ENCODE measurements at regions not wholly inside any gene's neighbourhood (a gene's known extent, or its start where the extent isn't known, plus 50 kb on each side); places are given as distances from the start of the nearest gene placed in this dataset.

DNA sequence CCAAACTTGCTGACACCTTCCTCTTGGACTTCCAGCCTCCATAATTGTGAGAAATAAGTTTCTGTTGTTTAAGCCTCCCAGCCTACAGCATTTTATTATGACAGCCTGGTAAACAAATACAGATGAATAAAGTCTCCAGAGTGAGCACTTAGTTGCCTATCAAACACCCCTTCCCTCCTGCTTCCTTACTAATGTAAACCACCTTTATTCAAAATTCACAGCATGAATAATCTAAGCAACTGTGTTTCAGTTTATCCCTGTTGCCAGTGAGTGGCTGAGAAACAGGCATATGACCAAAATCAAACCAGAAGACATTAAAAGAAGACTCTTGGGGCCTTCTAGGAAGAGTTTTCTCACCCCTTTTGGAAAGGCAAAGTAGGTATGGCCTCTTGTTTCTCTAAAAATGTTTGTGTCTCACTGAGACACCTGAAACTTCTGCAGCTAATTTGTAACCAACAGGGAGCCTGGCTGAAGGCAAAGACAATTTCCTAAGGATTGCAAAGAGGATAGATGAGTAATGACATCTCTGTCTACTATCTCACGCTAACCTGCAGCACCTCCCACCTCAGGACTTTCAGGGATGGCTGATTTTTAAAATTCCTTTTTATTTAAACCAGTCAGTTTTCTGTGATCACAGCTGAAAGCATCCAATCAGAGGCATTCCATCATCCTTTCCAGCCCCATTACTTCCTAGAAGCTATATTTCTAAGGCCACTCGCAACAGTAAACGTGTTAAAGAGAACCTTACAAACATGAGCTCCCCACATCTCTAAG lies 61.4 kb upstream of the LRRC55 start:
- TF ChIP-seq, protein P1, sequence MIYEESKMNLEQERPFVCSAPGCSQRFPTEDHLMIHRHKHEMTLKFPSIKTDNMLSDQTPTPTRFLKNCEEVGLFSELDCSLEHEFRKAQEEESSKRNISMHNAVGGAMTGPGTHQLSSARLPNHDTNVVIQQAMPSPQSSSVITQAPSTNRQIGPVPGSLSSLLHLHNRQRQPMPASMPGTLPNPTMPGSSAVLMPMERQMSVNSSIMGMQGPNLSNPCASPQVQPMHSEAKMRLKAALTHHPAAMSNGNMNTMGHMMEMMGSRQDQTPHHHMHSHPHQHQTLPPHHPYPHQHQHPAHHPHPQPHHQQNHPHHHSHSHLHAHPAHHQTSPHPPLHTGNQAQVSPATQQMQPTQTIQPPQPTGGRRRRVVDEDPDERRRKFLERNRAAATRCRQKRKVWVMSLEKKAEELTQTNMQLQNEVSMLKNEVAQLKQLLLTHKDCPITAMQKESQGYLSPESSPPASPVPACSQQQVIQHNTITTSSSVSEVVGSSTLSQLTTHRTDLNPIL (CRISPR knock-in tag; IDR thresholded peaks at IDR 0.05; ENCODE audit: low read depth): no peak
- TF ChIP-seq, protein P2, sequence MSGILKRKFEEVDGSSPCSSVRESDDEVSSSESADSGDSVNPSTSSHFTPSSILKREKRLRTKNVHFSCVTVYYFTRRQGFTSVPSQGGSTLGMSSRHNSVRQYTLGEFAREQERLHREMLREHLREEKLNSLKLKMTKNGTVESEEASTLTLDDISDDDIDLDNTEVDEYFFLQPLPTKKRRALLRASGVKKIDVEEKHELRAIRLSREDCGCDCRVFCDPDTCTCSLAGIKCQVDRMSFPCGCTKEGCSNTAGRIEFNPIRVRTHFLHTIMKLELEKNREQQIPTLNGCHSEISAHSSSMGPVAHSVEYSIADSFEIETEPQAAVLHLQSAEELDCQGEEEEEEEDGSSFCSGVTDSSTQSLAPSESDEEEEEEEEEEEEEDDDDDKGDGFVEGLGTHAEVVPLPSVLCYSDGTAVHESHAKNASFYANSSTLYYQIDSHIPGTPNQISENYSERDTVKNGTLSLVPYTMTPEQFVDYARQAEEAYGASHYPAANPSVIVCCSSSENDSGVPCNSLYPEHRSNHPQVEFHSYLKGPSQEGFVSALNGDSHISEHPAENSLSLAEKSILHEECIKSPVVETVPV (CRISPR knock-in tag; IDR thresholded peaks at IDR 0.05): no peak
- TF ChIP-seq, protein P3, sequence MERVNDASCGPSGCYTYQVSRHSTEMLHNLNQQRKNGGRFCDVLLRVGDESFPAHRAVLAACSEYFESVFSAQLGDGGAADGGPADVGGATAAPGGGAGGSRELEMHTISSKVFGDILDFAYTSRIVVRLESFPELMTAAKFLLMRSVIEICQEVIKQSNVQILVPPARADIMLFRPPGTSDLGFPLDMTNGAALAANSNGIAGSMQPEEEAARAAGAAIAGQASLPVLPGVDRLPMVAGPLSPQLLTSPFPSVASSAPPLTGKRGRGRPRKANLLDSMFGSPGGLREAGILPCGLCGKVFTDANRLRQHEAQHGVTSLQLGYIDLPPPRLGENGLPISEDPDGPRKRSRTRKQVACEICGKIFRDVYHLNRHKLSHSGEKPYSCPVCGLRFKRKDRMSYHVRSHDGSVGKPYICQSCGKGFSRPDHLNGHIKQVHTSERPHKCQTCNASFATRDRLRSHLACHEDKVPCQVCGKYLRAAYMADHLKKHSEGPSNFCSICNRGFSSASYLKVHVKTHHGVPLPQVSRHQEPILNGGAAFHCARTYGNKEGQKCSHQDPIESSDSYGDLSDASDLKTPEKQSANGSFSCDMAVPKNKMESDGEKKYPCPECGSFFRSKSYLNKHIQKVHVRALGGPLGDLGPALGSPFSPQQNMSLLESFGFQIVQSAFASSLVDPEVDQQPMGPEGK (CRISPR knock-in tag; IDR thresholded peaks at IDR 0.05; ENCODE audit: borderline replicate concordance): no peak
- no peak for TF ChIP-seq TCF4 (CRISPR knock-in tag; IDR thresholded peaks at IDR 0.05; ENCODE audit: borderline replicate concordance)

Data from SK-N-SH treated with all-trans-retinoic acid at 6 μM for 48 hours (cell line).